ENCODE measurements at regions not wholly inside any gene's neighbourhood (a gene's known extent, or its start where the extent isn't known, plus 50 kb on each side); places are given as distances from the start of the nearest gene placed in this dataset.

- TF ChIP-seq CHD7 (IDR thresholded peaks at IDR 0.05; ENCODE audit: insufficient replicate concordance, low read length) (no peak), CEBPB (IDR thresholded peaks at IDR 0.05; ENCODE audit: low read depth, low read length) (no peak), CTBP2 (IDR thresholded peaks at IDR 0.05; ENCODE audit: borderline replicate concordance, insufficient read depth, insufficient read length, low read length) (no peak), JUND (IDR thresholded peaks at IDR 0.05; ENCODE audit: low read length) (no peak), EGR1 (IDR thresholded peaks at IDR 0.05; ENCODE audit: borderline replicate concordance, low read depth, low read length) (no peak)
Measured at GRCh38 chr3:126263971-126264370, 83.6 kb upstream of the ALDH1L1 start (continued).
